H1 (cell line): ENCODE measurements at regions not wholly inside any gene's neighbourhood (a gene's known extent, or its start where the extent isn't known, plus 50 kb on each side); places are given as distances from the start of the nearest gene placed in this dataset.

Experiments used
- CTCF ChIA-PET: fragments of 300-600 bp; sonication (Branson Sonifier 250); formaldehyde crosslinking; loops from one replicate; lab custom pipeline; 2021; ENCODE audit not compliant: partially characterized antibody; lab: Charles Lee
- POLR2A ChIA-PET: fragments of 300-600 bp; sonication (Branson Sonifier 250); formaldehyde crosslinking; loops from one replicate; lab custom pipeline; 2021; ENCODE audit warnings: inconsistent platforms; ENCODE audit not compliant: partially characterized antibody; lab: Charles Lee
- DNase-seq, 2 experiments: peaks; one replicate each; pipeline versions ENCODE4 v3.0.0 to v3.0.0-alpha.2; 2010 to 2022; ENCODE audit warnings: low spot score in 2 of 2, low read depth in 1 of 2, mixed read lengths in 1 of 2
- FAIRE-seq: peaks from 2 replicates; lab custom pipeline; 2011; peaks lifted over from hg19 to GRCh38; lab: Jason Lieb, UNC
- H2AFZ ChIP-seq: 2 replicates; pipeline ENCODE4 v1.8.1; 2012; ENCODE audit warnings: low read length, inconsistent platforms
- H2AK5ac ChIP-seq: 2 replicates; pipeline ENCODE4 v1.6.1; 2013; ENCODE audit warnings: low read depth, low read length
- H2BK120ac ChIP-seq: replicated peaks from 2 replicates; pipeline ENCODE3; 2013; ENCODE audit warnings: low read depth, low read length, inconsistent platforms
- H2BK12ac ChIP-seq: 2 replicates; pipeline ENCODE4 v1.6.1; 2013; ENCODE audit warnings: low read depth, low read length
- H2BK15ac ChIP-seq: 2 replicates; pipeline ENCODE4 v1.6.1; 2013; ENCODE audit warnings: low read length
- H2BK20ac ChIP-seq: 2 replicates; pipeline ENCODE4 v1.6.1; 2013; ENCODE audit warnings: low read length
- H2BK5ac ChIP-seq: 2 replicates; pipeline ENCODE4 v1.6.1; 2013; ENCODE audit warnings: low read depth, low read length
- H3K14ac ChIP-seq: 2 replicates; pipeline ENCODE4 v1.6.1; 2013; ENCODE audit warnings: inconsistent platforms; ENCODE audit not compliant: insufficient read length
- H3K18ac ChIP-seq: 2 replicates; pipeline ENCODE4 v1.6.1; 2013; ENCODE audit warnings: low read length; ENCODE audit errors: extremely low read depth
- H3K23ac ChIP-seq: 2 replicates; pipeline ENCODE4 v1.6.1; 2013; ENCODE audit warnings: inconsistent platforms; ENCODE audit not compliant: insufficient read length
- H3K23me2 ChIP-seq: 2 replicates; pipeline ENCODE4 v1.6.1; 2013; ENCODE audit warnings: low read depth, low read length
- H3K27ac ChIP-seq: 2 replicates; pipeline ENCODE4 v1.6.1; 2011; ENCODE audit warnings: low read depth, low read length, inconsistent platforms
- H3K27me3 ChIP-seq, 4 experiments: replicated peaks in 1 of 4; 1 replicate in 1 of 4; 2 replicates in 3 of 4; pipeline versions ENCODE4 v1.6.1 to v1.8.1; 2011 to 2013; ENCODE audit warnings: low read length in 3 of 4, mild to moderate bottlenecking in 3 of 4, inconsistent platforms in 2 of 4, mixed read lengths in 2 of 4, moderate library complexity in 1 of 4; ENCODE audit not compliant: control insufficient read depth in 3 of 4, insufficient read depth in 3 of 4; ENCODE audit errors: extremely low read depth in 1 of 4
- H3K36me3 ChIP-seq, 4 experiments: 2 replicates each; pipeline versions ENCODE4 v1.6.1 to v1.8.1; 2011 to 2013; ENCODE audit warnings: mild to moderate bottlenecking in 4 of 4, low read length in 3 of 4, moderate library complexity in 2 of 4, control low read depth in 1 of 4, inconsistent platforms in 1 of 4; ENCODE audit not compliant: insufficient read depth in 4 of 4, control insufficient read depth in 2 of 4
- H3K4ac ChIP-seq: replicated peaks from 2 replicates; pipeline ENCODE3; 2013; ENCODE audit warnings: low read length, low read depth, mixed read lengths, inconsistent platforms; ENCODE audit not compliant: insufficient read length
- H3K4me1 ChIP-seq, 4 experiments: replicated peaks in 1 of 4; 1 replicate in 1 of 4; 2 replicates in 3 of 4; pipeline versions ENCODE4 v1.6.1 to v1.8.1; 2011 to 2013; ENCODE audit warnings: low read length in 3 of 4, inconsistent platforms in 2 of 4, mixed read lengths in 1 of 4; ENCODE audit not compliant: insufficient read depth in 4 of 4, control insufficient read depth in 3 of 4
- H3K4me2 ChIP-seq, 2 experiments: 2 replicates each; pipeline versions ENCODE4 v1.6.1 to v1.8.1; 2011 to 2013; ENCODE audit warnings: low read depth in 2 of 2, low read length in 2 of 2, control low read depth in 1 of 2, inconsistent platforms in 1 of 2, mild to moderate bottlenecking in 1 of 2; ENCODE audit not compliant: insufficient read depth in 1 of 2
- H3K4me3 ChIP-seq, 4 experiments: fragments of 200-600, 300-600 bp in 1 of 4; sonication (generic), shearing (Covaris generic), sonication (Bioruptor Twin) in 1 of 4; 2 replicates each; pipeline versions ENCODE4 v1.5.1 to v1.8.1; 2011 to 2016; ENCODE audit warnings: low read length in 4 of 4, low read depth in 3 of 4, control low read depth in 2 of 4, inconsistent platforms in 2 of 4, mild to moderate bottlenecking in 2 of 4, mixed read lengths in 1 of 4, moderate library complexity in 1 of 4; ENCODE audit not compliant: insufficient read depth in 2 of 4; ENCODE audit errors: extremely low read depth in 1 of 4
- H3K56ac ChIP-seq: replicated peaks from 2 replicates; pipeline ENCODE3; 2013; ENCODE audit warnings: low read depth, mild to moderate bottlenecking, mixed read lengths, low read length, inconsistent platforms; ENCODE audit not compliant: insufficient read length
- H3K79me1 ChIP-seq: 2 replicates; pipeline ENCODE4 v1.6.1; 2013; ENCODE audit warnings: low read depth, low read length, control low read depth
- H3K79me2 ChIP-seq, 2 experiments: 2 replicates each; pipeline versions ENCODE4 v1.6.1 to v1.8.1; 2012 to 2013; ENCODE audit warnings: low read length in 2 of 2, mild to moderate bottlenecking in 2 of 2, inconsistent platforms in 1 of 2; ENCODE audit not compliant: insufficient read depth in 2 of 2, control insufficient read depth in 1 of 2
- H3K9ac ChIP-seq, 4 experiments: replicated peaks in 1 of 4; 1 replicate in 1 of 4; 2 replicates in 3 of 4; pipeline versions ENCODE4 v1.6.1 to v1.8.1; 2011 to 2013; ENCODE audit warnings: low read depth in 3 of 4, low read length in 3 of 4, control low read depth in 2 of 4, mild to moderate bottlenecking in 2 of 4, moderate library complexity in 2 of 4, inconsistent platforms in 1 of 4; ENCODE audit errors: extremely low read depth in 1 of 4
- H3K9me3 ChIP-seq, 2 experiments: 2 replicates each; pipeline versions ENCODE4 v1.6.1 to v1.8.1; 2012 to 2013; ENCODE audit warnings: mild to moderate bottlenecking in 2 of 2, moderate library complexity in 2 of 2, control low read depth in 1 of 2, inconsistent platforms in 1 of 2, low read depth in 1 of 2, low read length in 1 of 2, mixed read lengths in 1 of 2; ENCODE audit not compliant: insufficient read depth in 2 of 2
- H4K20me1 ChIP-seq, 2 experiments: replicated peaks in 1 of 2; 2 replicates each; pipeline versions ENCODE3 to v1.8.1; 2011 to 2013; ENCODE audit warnings: inconsistent platforms in 2 of 2, low read length in 2 of 2, mild to moderate bottlenecking in 1 of 2; ENCODE audit not compliant: insufficient read depth in 2 of 2, control insufficient read depth in 1 of 2
- H4K5ac ChIP-seq: 2 replicates; pipeline ENCODE4 v1.6.1; 2013; ENCODE audit warnings: low read length, low read depth, mixed read lengths, inconsistent platforms; ENCODE audit not compliant: insufficient read length
- H4K8ac ChIP-seq: 2 replicates; pipeline ENCODE4 v1.8.0; 2013; ENCODE audit warnings: mild to moderate bottlenecking, moderate library complexity, low read length, inconsistent platforms; ENCODE audit not compliant: insufficient read depth; ENCODE audit errors: extremely low read depth
- H4K91ac ChIP-seq: replicated peaks from 2 replicates; pipeline ENCODE3; 2013; ENCODE audit warnings: low read length, mixed read lengths, inconsistent platforms; ENCODE audit not compliant: insufficient read length
- CHD2 ChIP-seq: IDR thresholded peaks from 2 replicates; pipeline ENCODE4 v1.6.1; 2012; ENCODE audit warnings: low read length, improper control_type of control experiment
- CTBP2 ChIP-seq: IDR thresholded peaks from 2 replicates; pipeline ENCODE4 v1.7.0; 2011; ENCODE audit warnings: borderline replicate concordance, mild to moderate bottlenecking, moderate library complexity, mixed read lengths, low read length; ENCODE audit not compliant: insufficient read depth, insufficient read length
- EP300 ChIP-seq, 2 experiments: IDR thresholded peaks; 1 replicate in 1 of 2; 2 replicates in 1 of 2; pipeline ENCODE4 v1.6.1; 2011 to 2012; ENCODE audit warnings: low read depth in 2 of 2, low read length in 2 of 2, mild to moderate bottlenecking in 2 of 2, borderline replicate concordance in 1 of 2, inconsistent platforms in 1 of 2, moderate library complexity in 1 of 2
- GABPA ChIP-seq: IDR thresholded peaks from 2 replicates; pipeline ENCODE4 v1.6.1; 2011; ENCODE audit warnings: mild to moderate bottlenecking, low read length, moderate library complexity, borderline replicate concordance; ENCODE audit not compliant: insufficient read depth
- KDM4A ChIP-seq: IDR thresholded peaks from one replicate; pipeline ENCODE4 v1.7.1; 2012; ENCODE audit warnings: low read depth, mild to moderate bottlenecking, moderate library complexity, low read length, inconsistent platforms; ENCODE audit not compliant: severe bottlenecking
- NANOG ChIP-seq: IDR thresholded peaks from 2 replicates; pipeline ENCODE4 v1.6.1; 2011; ENCODE audit warnings: low read length, low read depth, mild to moderate bottlenecking, inconsistent platforms; ENCODE audit not compliant: insufficient read depth, poor library complexity, severe bottlenecking
- POU5F1 ChIP-seq: IDR thresholded peaks from 2 replicates; pipeline ENCODE4 v1.6.1; 2011; ENCODE audit warnings: low read depth, mild to moderate bottlenecking, low read length, moderate library complexity
- RBBP5 ChIP-seq: IDR thresholded peaks from 2 replicates; pipeline ENCODE4 v1.7.1; 2012; ENCODE audit warnings: low read depth, mild to moderate bottlenecking, inconsistent platforms, low read length, moderate library complexity, borderline replicate concordance
- SP2 ChIP-seq: IDR thresholded peaks from 2 replicates; pipeline ENCODE4 v1.6.1; 2012; ENCODE audit warnings: mild to moderate bottlenecking, low read length, inconsistent platforms
- SP4 ChIP-seq: IDR thresholded peaks from 2 replicates; pipeline ENCODE4 v1.6.1; 2012; ENCODE audit warnings: low read length, inconsistent platforms
- TCF12 ChIP-seq: IDR thresholded peaks from 2 replicates; pipeline ENCODE4 v1.6.1; 2011; ENCODE audit warnings: low read depth, mild to moderate bottlenecking, low read length
- TEAD4 ChIP-seq: IDR thresholded peaks from 2 replicates; pipeline ENCODE4 v1.6.1; 2012; ENCODE audit warnings: low read depth, low read length, inconsistent platforms, mixed read lengths
- WGBS, 2 experiments: shearing (Covaris generic) in 1 of 2; methylation state at CpG; one replicate each; pipeline versions ENCODE4 v1.1.6 to v1.1.7; 2013 to 2015; ENCODE audit warnings: low lambda C conversion rate in 2 of 2, mixed read lengths in 2 of 2, inconsistent platforms in 1 of 2, low coverage in 1 of 2, missing lambda C conversion rate in 1 of 2; ENCODE audit not compliant: insufficient replicate concordance in 2 of 2, insufficient coverage in 1 of 2, insufficient read length in 1 of 2; ENCODE audit errors: extremely low coverage in 1 of 2, missing lambda C conversion rate in 1 of 2; 5-methylcytosine and 5-hydroxymethylcytosine counted together
- TF ChIP-seq, protein P1 (sequence below): IDR thresholded peaks from 2 replicates; pipeline ENCODE4 v1.6.1; 2011; ENCODE audit warnings: low read depth, mild to moderate bottlenecking, low read length; ENCODE audit not compliant: insufficient read depth

DNA sequence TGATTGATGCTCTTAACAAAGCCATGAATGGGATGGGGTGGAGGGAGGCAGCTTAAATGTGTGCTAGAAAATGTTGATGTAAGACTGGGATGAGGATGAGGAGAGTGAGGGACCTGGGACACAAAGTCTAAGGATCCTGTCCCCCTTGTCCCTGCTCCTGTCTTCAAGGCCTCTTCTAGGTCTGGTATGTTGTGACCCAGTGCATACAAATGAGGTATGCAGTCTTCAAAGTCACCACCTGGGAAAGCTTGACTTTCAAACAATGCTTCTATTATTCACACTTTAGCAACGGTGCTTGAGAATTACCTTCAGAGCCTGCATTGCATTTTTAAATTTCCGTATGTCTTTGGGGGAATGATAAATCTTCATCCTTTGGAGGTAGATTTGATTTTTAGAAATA lies 88.4 kb upstream of the SLC34A2 start:
- POLR2A ChIA-PET = interaction anchor here (1.0 kb wide), 1 partner anchor 9 kb away, joined by 3 read pairs; no protein-coding TSS in a partner anchor
- H3K79me2 ChIP-seq = no peaks in the 10 kb centered on the region
- H2AFZ ChIP-seq = no peak overlapping the region
- H3K4ac ChIP-seq = no peak overlapping the region
- no peak overlapping the region for H2BK12ac ChIP-seq
- H2BK120ac ChIP-seq = no peak overlapping the region
- CTCF ChIA-PET = interaction anchor here (0.9 to 3.3 kb wide), 5 partner anchors 9 to 201 kb away, joined by 3 to 11 read pairs (median 5); no protein-coding TSS in a partner anchor
- H2BK15ac ChIP-seq = no peak overlapping the region
- no peaks in the 10 kb centered on the region for H3K36me3 ChIP-seq
- H4K20me1 ChIP-seq = no peaks in the 10 kb centered on the region
- 75% methylated on average over 2 of the region's 2 CpGs; no CpG with 5 or more reads in 1 of the 2 experiments for WGBS, 2 experiments
- H4K5ac ChIP-seq = no peak overlapping the region
- H3K23ac ChIP-seq = no peak overlapping the region
- H3K56ac ChIP-seq = no peak overlapping the region
- H2AK5ac ChIP-seq = no peak overlapping the region
- H3K4me2 ChIP-seq = peak overlapping the region in 1 of 2 experiments; percentile 23; a peak in 1 of 4 replicates
- no peak overlapping the region for H4K91ac ChIP-seq
- H3K4me3 ChIP-seq = no peak overlapping the region
- H4K8ac ChIP-seq = no peak overlapping the region
- 0 out of 2 replicates have a peak overlapping the region, but pooled peaks have one; percentile 36 for H3K18ac ChIP-seq
- peaks cover 0 to 4% (median 3%) of the 10 kb centered on the region in 4 experiments; a peak in 4 of 7 replicates for H3K4me1 ChIP-seq
- H3K27me3 ChIP-seq = no peaks in the 10 kb centered on the region
- no peak for DNase-seq
- H3K9ac ChIP-seq = no peak overlapping the region
- no peak for FAIRE-seq
- no peak overlapping the region for H3K27ac ChIP-seq
- H3K9me3 ChIP-seq = no peaks in the 10 kb centered on the region
- 0 out of 2 replicates have a peak, but pooled peaks cover 2% of the 10 kb centered on the region for H3K23me2 ChIP-seq
- no peak overlapping the region for H2BK20ac ChIP-seq
- no peaks in the 10 kb centered on the region for H3K79me1 ChIP-seq
- no peak overlapping the region for H3K14ac ChIP-seq
- no peak overlapping the region for H2BK5ac ChIP-seq
- peak; percentile 41; the same call in 1 of the 2 replicates for TF ChIP-seq TEAD4
- no peak for TF ChIP-seq SP4
- no peak for TF ChIP-seq RBBP5
- TF ChIP-seq KDM4A = no peak
- no peak for TF ChIP-seq CTBP2
- TF ChIP-seq CHD2 = no peak
- no peak for TF ChIP-seq SP2
- TF ChIP-seq, protein P1, sequence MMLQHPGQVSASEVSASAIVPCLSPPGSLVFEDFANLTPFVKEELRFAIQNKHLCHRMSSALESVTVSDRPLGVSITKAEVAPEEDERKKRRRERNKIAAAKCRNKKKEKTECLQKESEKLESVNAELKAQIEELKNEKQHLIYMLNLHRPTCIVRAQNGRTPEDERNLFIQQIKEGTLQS = no peak
- TF ChIP-seq NANOG = peak; percentile 29
- TF ChIP-seq EP300 (IDR thresholded peaks at IDR 0.05; ENCODE audit: borderline replicate concordance in 1 of 2, low read depth in 2 of 2, low read length in 2 of 2) = no peak
- TF ChIP-seq TCF12 = peak; percentile 84; the same call in 1 of the 2 replicates
- TF ChIP-seq POU5F1 = no peak
- no peak for TF ChIP-seq GABPA
